ENCODE measurements at regions not wholly inside any gene's neighbourhood (a gene's known extent, or its start where the extent isn't known, plus 50 kb on each side); places are given as distances from the start of the nearest gene placed in this dataset.

DNA sequence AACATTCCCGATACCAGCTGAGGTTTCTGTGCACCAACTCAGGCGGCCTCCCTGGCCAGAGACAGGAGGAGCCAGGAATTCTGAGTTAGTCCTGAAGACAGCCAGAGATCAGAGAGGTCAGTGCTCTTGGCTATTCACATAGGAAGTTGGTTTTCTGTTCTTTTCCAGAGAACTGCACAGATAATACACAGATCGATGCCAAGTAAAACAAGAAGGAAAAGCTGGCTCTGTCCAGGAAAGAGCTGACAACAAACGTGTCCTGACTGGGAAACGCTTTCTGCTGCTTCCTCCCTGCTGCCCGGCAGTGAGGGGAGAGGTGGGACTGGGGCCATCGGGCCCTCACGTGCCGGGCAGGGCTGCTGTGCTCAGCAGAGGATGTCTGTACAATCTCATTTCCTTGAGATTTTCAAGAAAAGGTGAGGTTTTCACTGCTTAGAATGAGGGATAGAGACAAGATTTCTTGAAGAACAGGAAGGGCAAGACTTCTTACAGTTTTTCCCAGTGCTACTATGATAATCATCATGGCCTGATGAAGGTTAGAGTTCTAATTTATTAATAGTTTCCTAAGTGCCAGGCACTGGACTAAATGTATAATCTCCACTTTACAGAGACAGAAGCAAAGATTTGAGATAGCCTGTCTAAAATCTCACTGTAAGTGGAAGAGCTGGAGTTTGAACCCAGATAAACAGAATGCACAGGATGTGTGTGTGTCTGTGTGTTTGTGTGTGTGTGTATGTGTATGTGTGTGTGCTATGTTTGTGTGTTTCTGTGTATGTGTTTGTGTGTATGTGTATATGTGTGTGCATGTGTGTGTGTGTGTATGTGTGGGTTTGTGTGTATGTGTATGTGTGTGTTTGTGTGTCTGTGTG is 211.0 kb upstream of the RAB4A start:
- Histone ChIP-seq H3K4me3 (no peak overlapping the region), H3K27me3 (no peaks in the 10 kb centered on the region), H3K36me3 (no peaks in the 10 kb centered on the region), H3K4me1 (ENCODE audit: insufficient read depth) (peaks cover 11% of the 10 kb centered on the region), H3K9me3 (no peaks in the 10 kb centered on the region), H3K27ac (no peak overlapping the region)
- 0 to 2% (median 2%) methylated on average over 9 of the region's 9 CpGs for WGBS, 3 donors
- TF ChIP-seq POLR2A (IDR thresholded peaks at IDR 0.05) (no peak), CTCF (IDR thresholded peaks at IDR 0.05) (no peak), EP300 (IDR thresholded peaks at IDR 0.05) (peak; percentile 57)
- intact Hi-C loops (cut with DNase I): no loop called here
- DNase-seq: peak; percentile 59 to 77 (median 65)

DNA sequence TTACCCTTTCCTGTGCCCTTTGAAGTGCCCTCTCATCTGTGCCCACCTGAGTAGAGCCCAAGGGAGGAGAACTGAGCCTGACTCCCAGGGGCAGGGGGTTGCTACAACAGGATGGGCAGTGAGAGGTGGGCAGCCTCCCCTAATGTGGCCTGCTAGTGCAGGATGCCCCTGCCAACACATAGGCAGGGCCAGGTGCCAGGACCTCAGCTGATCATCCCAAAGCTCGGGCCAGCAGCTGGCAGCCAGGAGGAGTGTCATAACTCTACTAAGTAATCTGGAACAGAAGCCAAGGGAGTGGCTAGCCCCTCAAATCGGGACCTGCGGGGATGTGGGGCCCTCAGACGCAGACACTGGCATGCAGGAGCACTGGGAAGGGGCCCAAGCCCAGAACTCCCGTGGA is 208.8 kb upstream of the RAB4A start:
- no peak for DNase-seq
- H3K4me3 ChIP-seq: no peak overlapping the region
- no peak overlapping the region for H3K27ac ChIP-seq
- H3K27me3 ChIP-seq: no peaks in the 10 kb centered on the region
- TF ChIP-seq POLR2A (IDR thresholded peaks at IDR 0.05) (no peak), CTCF (IDR thresholded peaks at IDR 0.05) (no peak), EP300 (IDR thresholded peaks at IDR 0.05) (no peak)
- WGBS, 3 donors: 73 to 87% (median 86%) methylated on average over 5 of the region's 5 CpGs
- no peaks in the 10 kb centered on the region for H3K36me3 ChIP-seq
- H3K4me1 ChIP-seq (ENCODE audit: insufficient read depth): peaks cover 11% of the 10 kb centered on the region
- no peaks in the 10 kb centered on the region for H3K9me3 ChIP-seq
- intact Hi-C loops (cut with DNase I): no loop called here

- intact Hi-C loops (cut with DNase I): no loop called here
- H3K36me3 ChIP-seq: no peaks in the 10 kb centered on the region
- 95 to 96% (median 96%) methylated on average over 5 of the region's 5 CpGs for WGBS, 3 donors
- H3K27me3 ChIP-seq: no peaks in the 10 kb centered on the region
- TF ChIP-seq CTCF (IDR thresholded peaks at IDR 0.05) (no peak), EP300 (IDR thresholded peaks at IDR 0.05) (no peak), POLR2A (IDR thresholded peaks at IDR 0.05) (no peak)
- H3K9me3 ChIP-seq: no peaks in the 10 kb centered on the region
- H3K4me1 ChIP-seq (ENCODE audit: insufficient read depth): peaks cover 9% of the 10 kb centered on the region
- DNase-seq: no peak
- H3K27ac ChIP-seq: no peak overlapping the region
- H3K4me3 ChIP-seq: no peak overlapping the region
Observed at GRCh38 chr1:229063154-229063773, 207.6 kb upstream of the RAB4A start.

DNA sequence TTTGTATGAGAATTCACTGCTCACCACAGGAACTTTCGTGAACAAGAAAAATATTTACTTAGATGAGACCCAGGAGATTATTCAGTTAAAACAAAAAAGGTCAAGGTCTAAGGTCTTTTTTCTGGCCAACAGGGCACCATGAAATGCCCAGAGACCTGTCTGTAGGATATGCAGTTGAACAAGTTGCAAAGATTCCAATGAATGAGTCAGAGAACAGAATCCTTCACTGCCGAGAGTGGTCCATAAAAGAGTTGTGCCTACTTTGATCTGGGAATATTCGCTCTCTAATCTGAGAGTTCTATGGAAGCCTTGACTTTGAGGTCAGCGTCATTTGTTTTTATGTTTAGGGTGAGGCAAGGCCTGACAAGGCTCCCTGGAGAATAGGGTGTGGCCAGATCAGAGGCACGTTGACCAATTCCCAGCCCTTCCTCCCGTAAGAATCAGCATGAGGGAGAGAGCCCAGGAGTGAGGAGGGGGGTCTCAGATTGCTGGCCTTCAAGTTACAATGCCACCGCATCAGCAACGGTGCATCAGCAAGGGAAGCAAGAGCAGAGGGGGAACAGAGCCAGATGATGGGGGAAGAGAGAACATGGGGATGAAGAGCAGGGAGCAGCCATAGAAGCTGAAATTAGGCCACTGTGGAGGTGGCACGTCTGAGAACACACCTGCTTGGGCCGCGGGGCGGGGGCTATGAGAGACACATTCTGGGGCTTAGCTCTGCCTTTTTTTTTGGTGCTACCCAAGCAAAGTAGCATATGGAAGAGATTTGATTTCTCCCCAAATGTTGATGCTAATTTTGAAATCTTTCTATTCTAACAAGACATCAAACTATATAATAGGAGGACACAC is 206.4 kb upstream of the RAB4A start:
- H3K27me3 ChIP-seq: no peaks in the 10 kb centered on the region
- H3K4me1 ChIP-seq (ENCODE audit: insufficient read depth): peaks cover 2% of the 10 kb centered on the region
- no peak overlapping the region for H3K4me3 ChIP-seq
- no peak for TF ChIP-seq EP300 (IDR thresholded peaks at IDR 0.05)
- TF ChIP-seq POLR2A (IDR thresholded peaks at IDR 0.05): no peak
- TF ChIP-seq CTCF (IDR thresholded peaks at IDR 0.05): no peak
- H3K27ac ChIP-seq: no peak overlapping the region
- DNase-seq: peak in 1 of 5 donors; percentile 40
- H3K9me3 ChIP-seq: no peaks in the 10 kb centered on the region
- no peaks in the 10 kb centered on the region for H3K36me3 ChIP-seq
- intact Hi-C loops (cut with DNase I): no loop called here
- WGBS, 3 donors: 65 to 69% (median 68%) methylated on average over 12 of the region's 12 CpGs

Measured in ovary (tissue), 7 donors.